Erythroblast (primary cell): ENCODE measurements at regions not wholly inside any gene's neighbourhood (a gene's known extent, or its start where the extent isn't known, plus 50 kb on each side); places are given as distances from the start of the nearest gene placed in this dataset.
A peak's percentile ranks its signal among the peaks of the same experiment; 100 is the strongest.

Experiments
- DNase-seq, 2 experiments: peaks; one replicate each; lab custom pipeline; 2025; lab: John Stamatoyannopoulos, UW
- GATA1 ChIP-seq: IDR thresholded peaks from 2 replicates; pipeline ENCODE4 v1.6.1; 2011; ENCODE audit warnings: low read depth, mild to moderate bottlenecking, control low read depth, low read length, moderate library complexity
- POLR2A ChIP-seq: IDR thresholded peaks from 2 replicates; pipeline ENCODE4 v1.6.1; 2011; ENCODE audit warnings: mild to moderate bottlenecking, low read length

GRCh38 chr5:155935723-155936122, 391.2 kb upstream of the SGCD start:
- TF ChIP-seq GATA1 (no peak), POLR2A (no peak)
- no peak for DNase-seq

GRCh38 chr5:155936520-155937406, 390.2 kb upstream of the SGCD start:
- TF ChIP-seq GATA1 (no peak), POLR2A (no peak)
- no peak for DNase-seq

GRCh38 chr5:155938051-155938450, 388.9 kb upstream of the SGCD start:
- TF ChIP-seq GATA1 (no peak), POLR2A (no peak)
- DNase-seq, result no peak

GRCh38 chr5:155941340-155941739, 385.6 kb upstream of the SGCD start:
- TF ChIP-seq GATA1 (no peak), POLR2A (no peak)
- DNase-seq, result no peak

GRCh38 chr5:155943516-155944407, 383.2 kb upstream of the SGCD start:
- peak; percentile 13 to 41 for DNase-seq
- TF ChIP-seq GATA1, result no peak
- TF ChIP-seq POLR2A, result no peak

- TF ChIP-seq POLR2A (no peak), GATA1 (no peak)
- no peak for DNase-seq
These were observed 379.4 kb upstream of the SGCD start for GRCh38 chr5:155947394-155948062.

- TF ChIP-seq POLR2A, result no peak
- DNase-seq, result no peak
These were observed 378.4 kb upstream of the SGCD start for GRCh38 chr5:155948576-155948975.

- no peak for DNase-seq
- no peak for TF ChIP-seq GATA1
- TF ChIP-seq POLR2A, result no peak
These were observed 374.4 kb upstream of the SGCD start for GRCh38 chr5:155952486-155953089.

GRCh38 chr5:155953335-155953734, 373.6 kb upstream of the SGCD start:
- TF ChIP-seq GATA1 (no peak), POLR2A (no peak)
- DNase-seq, result no peak

GRCh38 chr5:155954701-155955445, 372.1 kb upstream of the SGCD start:
- TF ChIP-seq GATA1 (no peak), POLR2A (no peak)

GRCh38 chr5:155957884-155958283, 369.1 kb upstream of the SGCD start:
- no peak for DNase-seq
- TF ChIP-seq GATA1 (no peak), POLR2A (no peak)

More at GRCh38 chr5:155954701-155955445, 372.1 kb upstream of the SGCD start:
- no peak for DNase-seq

- DNase-seq, result no peak
- TF ChIP-seq POLR2A (no peak), GATA1 (no peak)
These were observed 367.9 kb upstream of the SGCD start for GRCh38 chr5:155959082-155959481.
